Keratinocyte (primary cell): ENCODE measurements at regions not wholly inside any gene's neighbourhood (a gene's known extent, or its start where the extent isn't known, plus 50 kb on each side); places are given as distances from the start of the nearest gene placed in this dataset.

Experiments
- CTCF ChIP-seq, 3 experiments: IDR thresholded peaks in 1 of 3; conservative IDR thresholded peaks in 1 of 3; optimal IDR thresholded peaks in 1 of 3; 2 replicates in 2 of 3; 3 replicates in 1 of 3; pipeline versions ENCODE3 to v1.5.1; 2011; ENCODE audit warnings: low read length in 3 of 3, mild to moderate bottlenecking in 3 of 3, moderate library complexity in 2 of 3, control low read depth in 1 of 3, inconsistent platforms in 1 of 3; ENCODE audit not compliant: insufficient read depth in 2 of 3; ENCODE audit errors: extremely low read depth in 1 of 3
- EZH2 ChIP-seq: IDR thresholded peaks from one replicate; pipeline ENCODE4 v1.6.1; 2012; ENCODE audit warnings: inconsistent platforms, mild to moderate bottlenecking, low read length, moderate library complexity

DNA sequence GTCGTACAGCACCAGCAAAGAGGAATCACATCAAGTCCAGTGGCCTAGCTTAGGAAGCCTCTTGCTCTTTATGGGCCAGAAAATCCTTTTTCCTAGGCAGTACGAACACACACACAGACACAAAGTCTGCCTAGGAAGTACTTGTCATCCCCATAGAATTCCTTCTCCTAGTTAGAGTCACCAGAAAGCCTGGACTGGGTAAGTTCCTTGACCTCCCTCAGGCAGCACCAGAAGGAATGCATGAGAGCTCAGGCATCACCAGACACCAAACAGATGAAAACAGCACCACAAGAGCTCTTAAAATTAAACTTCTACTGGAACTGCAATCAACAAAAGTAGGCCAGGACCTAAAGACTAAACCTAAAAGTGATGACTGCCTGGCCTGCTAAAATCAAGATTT is 192.9 kb upstream of the CCDC54 start:
- TF ChIP-seq CTCF (optimal IDR thresholded peaks at IDR 0.05 in 1 of 3, IDR thresholded peaks at IDR 0.05 in 1 of 3, conservative IDR thresholded peaks at IDR 0.05 in 1 of 3; ENCODE audit: extremely low read depth in 1 of 3, insufficient read depth in 2 of 3, low read length in 3 of 3) (no peak), EZH2 (no peak)
